DOHH2 (cell line): ENCODE measurements at regions not wholly inside any gene's neighbourhood (a gene's known extent, or its start where the extent isn't known, plus 50 kb on each side); places are given as distances from the start of the nearest gene placed in this dataset.

Source experiments
- H3F3A ChIP-seq: fragments of 200-600 bp; sonication (generic), shearing (Covaris generic); 2 replicates; pipeline ENCODE4 v1.6.0; 2016; ENCODE audit warnings: antibody characterized with exemption, mild to moderate bottlenecking; ENCODE audit not compliant: control insufficient read depth, insufficient read depth
- H3K27ac ChIP-seq: fragments of 200-600 bp; sonication (generic); 2 replicates; pipeline ENCODE4 v1.5.1; 2014; ENCODE audit warnings: low read depth, mild to moderate bottlenecking, low read length, moderate library complexity
- H3K27me3 ChIP-seq: fragments of 200-600 bp; sonication (generic); 2 replicates; pipeline ENCODE4 v1.6.1; 2014; ENCODE audit warnings: mild to moderate bottlenecking, low read length, mixed read lengths; ENCODE audit not compliant: control insufficient read depth
- H3K36me3 ChIP-seq: fragments of 200-600 bp; sonication (generic); 2 replicates; pipeline ENCODE4 v1.6.1; 2014; ENCODE audit warnings: mild to moderate bottlenecking, low read length, moderate library complexity, mixed read lengths; ENCODE audit not compliant: control insufficient read depth
- H3K4me1 ChIP-seq: fragments of 200-600 bp; sonication (generic); 2 replicates; pipeline ENCODE4 v1.6.1; 2014; ENCODE audit warnings: mild to moderate bottlenecking, low read length, mixed read lengths; ENCODE audit not compliant: control insufficient read depth
- H3K4me2 ChIP-seq: fragments of 200-600 bp; sonication (generic); 2 replicates; pipeline ENCODE4 v1.6.0; 2014; ENCODE audit warnings: mild to moderate bottlenecking, low read length, moderate library complexity
- H3K4me3 ChIP-seq: fragments of 200-600 bp; sonication (generic); 2 replicates; pipeline ENCODE4 v1.5.1; 2014; ENCODE audit warnings: mild to moderate bottlenecking, low read length, mixed read lengths
- H3K79me2 ChIP-seq: fragments of 200-600 bp; sonication (generic); 2 replicates; pipeline ENCODE4 v1.6.1; 2014; ENCODE audit warnings: mild to moderate bottlenecking, low read length, mixed read lengths; ENCODE audit not compliant: control insufficient read depth
- H3K9me2 ChIP-seq: fragments of 200-600 bp; sonication (generic); replicated peaks from 2 replicates; pipeline ENCODE4 v1.6.1; 2014; ENCODE audit warnings: mild to moderate bottlenecking, low read length, mixed read lengths; ENCODE audit not compliant: control insufficient read depth
- H3K9me3 ChIP-seq: fragments of 200-600 bp; sonication (generic); 2 replicates; pipeline ENCODE4 v1.6.1; 2014; ENCODE audit warnings: antibody characterized with exemption, low read length, mixed read lengths; ENCODE audit not compliant: control insufficient read depth, insufficient read depth
- H4K20me1 ChIP-seq: fragments of 200-600 bp; sonication (generic); 2 replicates; pipeline ENCODE4 v1.6.0; 2014; ENCODE audit warnings: low read depth, mild to moderate bottlenecking, antibody characterized with exemption, low read length, moderate library complexity; ENCODE audit not compliant: control insufficient read depth, insufficient read depth
- CTCF ChIP-seq: fragments of 200-600 bp; sonication (generic); IDR thresholded peaks from one replicate; pipeline ENCODE4 v1.5.1; 2014; ENCODE audit warnings: antibody characterized with exemption, mild to moderate bottlenecking, low read depth, low read length; ENCODE audit not compliant: poor library complexity, severe bottlenecking
- EZH2phosphoT487 ChIP-seq: fragments of 200-600 bp; sonication (generic); IDR thresholded peaks from 2 replicates; pipeline ENCODE4 v1.6.1; 2017; ENCODE audit warnings: borderline replicate concordance, mild to moderate bottlenecking, antibody characterized with exemption, low read length, moderate library complexity, mixed read lengths

- TF ChIP-seq CTCF: no peak
- no peak for TF ChIP-seq EZH2phosphoT487
These were observed 205.3 kb upstream of the SLC14A2 start for GRCh38 chr18:45409971-45410370.

GRCh38 chr18:45412577-45412976 lies 202.7 kb upstream of the SLC14A2 start:
- no peaks in the 10 kb centered on the region for H4K20me1 ChIP-seq
- no peaks in the 10 kb centered on the region for H3K9me3 ChIP-seq
- H3K27ac ChIP-seq: no peak overlapping the region
- H3K79me2 ChIP-seq: no peaks in the 10 kb centered on the region
- no peaks in the 10 kb centered on the region for H3K36me3 ChIP-seq
- H3K4me2 ChIP-seq: no peak overlapping the region
- H3K4me1 ChIP-seq: no peaks in the 10 kb centered on the region
- TF ChIP-seq CTCF (no peak), EZH2phosphoT487 (no peak)
- H3K4me3 ChIP-seq: no peak overlapping the region
- no peaks in the 10 kb centered on the region for H3F3A ChIP-seq
- H3K9me2 ChIP-seq: no peaks in the 10 kb centered on the region
- no peaks in the 10 kb centered on the region for H3K27me3 ChIP-seq

More at GRCh38 chr18:45409971-45410370, 205.3 kb upstream of the SLC14A2 start:
- Histone ChIP-seq H3K79me2 (no peaks in the 10 kb centered on the region), H3K9me3 (no peaks in the 10 kb centered on the region), H3K9me2 (no peaks in the 10 kb centered on the region), H3K27me3 (no peaks in the 10 kb centered on the region), H3K4me3 (no peak overlapping the region), H4K20me1 (no peaks in the 10 kb centered on the region), H3F3A (no peaks in the 10 kb centered on the region), H3K36me3 (no peaks in the 10 kb centered on the region), H3K4me1 (no peaks in the 10 kb centered on the region), H3K4me2 (no peak overlapping the region), H3K27ac (no peak overlapping the region)

- Histone ChIP-seq H3K9me3 (no peaks in the 10 kb centered on the region), H3K4me1 (no peaks in the 10 kb centered on the region), H3K27me3 (no peaks in the 10 kb centered on the region), H3K36me3 (no peaks in the 10 kb centered on the region), H3K4me2 (no peak overlapping the region), H3K79me2 (no peaks in the 10 kb centered on the region), H3K4me3 (no peak overlapping the region), H3K9me2 (no peaks in the 10 kb centered on the region), H3F3A (no peaks in the 10 kb centered on the region), H4K20me1 (no peaks in the 10 kb centered on the region), H3K27ac (no peak overlapping the region)
- TF ChIP-seq EZH2phosphoT487: no peak
- TF ChIP-seq CTCF: no peak
These were observed 202.0 kb upstream of the SLC14A2 start for GRCh38 chr18:45413180-45413836.
